HepG2 (cell line): ENCODE measurements at regions not wholly inside any gene's neighbourhood (a gene's known extent, or its start where the extent isn't known, plus 50 kb on each side); places are given as distances from the start of the nearest gene placed in this dataset.

Experiments
- ATAC-seq: fragments of 200-7000 bp; cut with Tn5 transposase; 3 replicates; pipeline ENCODE4 v1.9.1; 2020; ENCODE audit warnings: mild to moderate bottlenecking, moderate library complexity
- BruUV-seq: library from RNA; stranded (reverse); fragments of 400-500 nt; replicated peaks from 2 replicates; lab custom pipeline; 2021; lab: Mats Ljungman, UMichigan
- CTCF ChIA-PET: fragments of 300-600 bp; formaldehyde crosslinking; extraction: SDS; loops from one replicate; lab custom pipeline; 2021; ENCODE audit warnings: low total read pairs, inconsistent platforms, low intra/inter-chr PET ratio; lab: Yijun Ruan, JAX
- POLR2A ChIA-PET: fragments of 350-600 bp; sonication (Branson Sonifier 250); formaldehyde crosslinking; loops from one replicate; lab custom pipeline; 2020; ENCODE audit warnings: antibody characterized with exemption, inconsistent platforms; lab: Yijun Ruan, JAX
- DNase-seq: peaks from one replicate; pipeline ENCODE4 v3.0.0-alpha.2; 2015; ENCODE audit warnings: low spot score
- FAIRE-seq: peaks from 3 replicates; lab custom pipeline; 2011; peaks lifted over from hg19 to GRCh38; lab: Jason Lieb, UNC
- H2AFZ ChIP-seq: one replicate; pipeline ENCODE4 v1.6.1; 2011; ENCODE audit warnings: low read length, inconsistent platforms
- H3K27ac ChIP-seq: fragments of 300-600 bp; 3 replicates; pipeline ENCODE4 v1.8.0; 2011; ENCODE audit warnings: mixed run types, mild to moderate bottlenecking, mixed read lengths, low read length, inconsistent platforms; ENCODE audit not compliant: insufficient read depth; ENCODE audit errors: extremely low read length
- H3K27me3 ChIP-seq, 2 experiments: fragments of 200-600 bp in 1 of 2; 2 replicates in 1 of 2; 3 replicates in 1 of 2; pipeline versions ENCODE4 v1.6.0 to v1.8.0; 2011; ENCODE audit warnings: low read length in 2 of 2, mild to moderate bottlenecking in 2 of 2, moderate library complexity in 2 of 2, inconsistent platforms in 1 of 2; ENCODE audit not compliant: insufficient read depth in 2 of 2, control insufficient read depth in 1 of 2
- H3K36me3 ChIP-seq, 2 experiments: fragments of 200-600 bp in 1 of 2; replicated peaks in 1 of 2; 2 replicates in 1 of 2; 3 replicates in 1 of 2; pipeline versions ENCODE4 v1.5.1 to v1.8.0; 2011; ENCODE audit warnings: low read length in 2 of 2, inconsistent platforms in 1 of 2; ENCODE audit not compliant: insufficient read depth in 2 of 2, control insufficient read depth in 1 of 2
- H3K4me1 ChIP-seq: 2 replicates; pipeline ENCODE4 v1.5.1; 2012; ENCODE audit warnings: low read length, inconsistent platforms; ENCODE audit not compliant: insufficient read depth
- H3K4me2 ChIP-seq: 2 replicates; pipeline ENCODE4 v1.6.0; 2011; ENCODE audit warnings: low read depth, low read length, inconsistent platforms
- H3K4me3 ChIP-seq, 3 experiments: fragments of 200-600 bp in 1 of 3; sonication (generic), shearing (Covaris generic) in 1 of 3; replicated peaks in 1 of 3; 2 replicates each; pipeline ENCODE4 v1.5.1; 2011 to 2016; ENCODE audit warnings: low read length in 3 of 3, inconsistent platforms in 2 of 3, low read depth in 2 of 3, mild to moderate bottlenecking in 2 of 3, control low read depth in 1 of 3, mixed read lengths in 1 of 3; ENCODE audit not compliant: insufficient read depth in 1 of 3
- H3K79me2 ChIP-seq: one replicate; pipeline ENCODE4 v1.6.1; 2011; ENCODE audit warnings: low read length, inconsistent platforms; ENCODE audit not compliant: insufficient read depth
- H3K9ac ChIP-seq: 2 replicates; pipeline ENCODE4 v1.6.0; 2011; ENCODE audit warnings: mild to moderate bottlenecking, low read depth, low read length, inconsistent platforms; ENCODE audit not compliant: insufficient read depth
- H3K9me3 ChIP-seq: 2 replicates; pipeline ENCODE4 v1.5.1; 2012; ENCODE audit warnings: mild to moderate bottlenecking, low read length
- H4K20me1 ChIP-seq: 2 replicates; pipeline ENCODE4 v1.6.0; 2011; ENCODE audit warnings: inconsistent platforms, mild to moderate bottlenecking, low read length, moderate library complexity; ENCODE audit not compliant: insufficient read depth
- HDAC1 ChIP-seq: sonication (generic); formaldehyde crosslinking; IDR thresholded peaks from 2 replicates; pipeline ENCODE4 v1.5.1; 2020; ENCODE audit warnings: mild to moderate bottlenecking, missing genetic modification reagents
- NPAS2 ChIP-seq: sonication (generic); formaldehyde crosslinking; IDR thresholded peaks from 2 replicates; pipeline ENCODE4 v1.8.0; 2022; ENCODE audit warnings: mild to moderate bottlenecking, missing genetic modification reagents, borderline replicate concordance
- PHB2 ChIP-seq: fragments of 450-650 bp; IDR thresholded peaks from 2 replicates; pipeline ENCODE4 v1.6.1; 2018; ENCODE audit not compliant: partially characterized antibody
- SAP130 ChIP-seq: IDR thresholded peaks from 2 replicates; pipeline ENCODE4 v1.6.1; 2016; ENCODE audit warnings: low read depth
- SOX6 ChIP-seq, 2 experiments: fragments of 450-650 bp in 1 of 2; sonication (generic) in 1 of 2; formaldehyde crosslinking in 1 of 2; IDR thresholded peaks; 2 replicates each; pipeline versions ENCODE4 v1.4.0 to v1.6.1; 2017 to 2020; ENCODE audit warnings: antibody characterized with exemption in 1 of 2, mild to moderate bottlenecking in 1 of 2, missing genetic modification reagents in 1 of 2
- TSC22D2 ChIP-seq: sonication (generic); formaldehyde crosslinking; IDR thresholded peaks from 2 replicates; pipeline ENCODE4 v1.5.1; 2020; ENCODE audit warnings: missing genetic modification reagents, mild to moderate bottlenecking, borderline replicate concordance
- YEATS4 ChIP-seq: sonication (generic); formaldehyde crosslinking; IDR thresholded peaks from 2 replicates; pipeline ENCODE4 v1.4.0; 2020; ENCODE audit warnings: missing genetic modification reagents, borderline replicate concordance
- ZFP1 ChIP-seq: IDR thresholded peaks from 2 replicates; pipeline ENCODE4 v1.6.1; 2016
- ZNF777 ChIP-seq: sonication (generic); formaldehyde crosslinking; IDR thresholded peaks from 2 replicates; pipeline ENCODE4 v1.4.0; 2020; ENCODE audit warnings: missing genetic modification reagents
- ZSCAN9 ChIP-seq: IDR thresholded peaks from 2 replicates; pipeline ENCODE4 v1.6.1; 2016; ENCODE audit warnings: borderline replicate concordance
- WGBS: methylation state at CpG from one replicate; pipeline ENCODE4 v1.1.6; 2017; ENCODE audit warnings: low lambda C conversion rate; 5-methylcytosine and 5-hydroxymethylcytosine counted together
- in situ Hi-C: cut with HindIII; loops from 2 replicates; pipeline ENCODE4 v1.10.0; 2017; ENCODE audit warnings: low pct_unique_long_range_greater_than_20kb; ENCODE audit not compliant: extremely low pct_ligation_motif_present
- intact Hi-C: fragments of 100-400 bp; cut with micrococcal nuclease; formaldehyde crosslinking; loops from one replicate; pipeline ENCODE4 v1.10.0; 2022; ENCODE audit not compliant: unreplicated experiment
- TF ChIP-seq, protein P1 (sequence below): sonication (generic); formaldehyde crosslinking; IDR thresholded peaks from 2 replicates; pipeline ENCODE4 v1.5.1; 2020; ENCODE audit warnings: mild to moderate bottlenecking, moderate library complexity, missing genetic modification reagents
- TF ChIP-seq, protein P2 (sequence below): IDR thresholded peaks from 2 replicates; pipeline ENCODE4 v1.6.1; 2016; ENCODE audit warnings: low read depth
- TF ChIP-seq, protein P3 (sequence below): conservative IDR thresholded peaks from 2 replicates; pipeline ENCODE4 v1.6.1; 2018; ENCODE audit warnings: missing genetic modification reagents
- TF ChIP-seq, protein P4 (sequence below): sonication (generic); formaldehyde crosslinking; IDR thresholded peaks from 2 replicates; pipeline ENCODE4 v1.4.0; 2020; ENCODE audit warnings: mild to moderate bottlenecking, missing genetic modification reagents, borderline replicate concordance
- TF ChIP-seq, protein P5 (sequence below): sonication (generic); formaldehyde crosslinking; IDR thresholded peaks from 2 replicates; pipeline ENCODE4 v1.4.0; 2020; ENCODE audit warnings: missing genetic modification reagents, low read depth, mild to moderate bottlenecking, borderline replicate concordance

DNA sequence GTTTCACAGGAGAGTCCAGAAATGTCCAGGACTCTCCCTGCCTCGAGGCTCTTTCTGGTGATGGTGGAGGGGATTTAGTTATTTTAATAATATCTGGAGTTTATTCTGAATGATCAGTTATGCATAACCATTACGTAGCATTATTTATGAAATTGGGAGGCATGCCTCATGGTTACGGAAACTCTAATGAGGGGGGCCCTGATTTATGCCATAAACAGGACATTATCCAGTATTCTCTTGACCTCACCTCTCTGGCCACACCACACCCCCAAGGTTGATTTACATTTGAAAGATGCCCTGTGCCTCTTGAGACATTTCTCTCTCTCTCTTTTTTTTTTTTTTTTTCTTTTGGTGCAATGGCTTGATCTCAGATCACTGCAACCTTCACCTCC lies 268.8 kb downstream of the TFAP2C start:
- no TSS peak for BruUV-seq
- ChIA-PET CTCF (no interaction called here), POLR2A (no interaction called here)
- 15% methylated on average over 3 of the region's 3 CpGs for WGBS
- H3K4me3 ChIP-seq, result no peak overlapping the region
- H3K9ac ChIP-seq, result no peak overlapping the region
- no peak for DNase-seq
- no peak for ATAC-seq
- peaks cover 0 to 10% of the 10 kb centered on the region in 2 experiments; a peak in 3 of 5 replicates for H3K27me3 ChIP-seq
- H3K36me3 ChIP-seq, result no peaks in the 10 kb centered on the region
- intact Hi-C loops (no loop called here), in situ Hi-C loops (no loop called here)
- no peak overlapping the region for H3K4me2 ChIP-seq
- no peak overlapping the region for H2AFZ ChIP-seq
- peaks cover 7% of the 10 kb centered on the region; the same call in 1 of the 2 replicates for H3K4me1 ChIP-seq
- FAIRE-seq, result no peak
- no peak overlapping the region for H3K27ac ChIP-seq
- H3K79me2 ChIP-seq, result no peaks in the 10 kb centered on the region
- 0 out of 2 replicates have a peak, but pooled peaks cover 6% of the 10 kb centered on the region for H3K9me3 ChIP-seq
- H4K20me1 ChIP-seq, result no peaks in the 10 kb centered on the region
- no peak for TF ChIP-seq YEATS4 (CRISPR knock-in tag)
- TF ChIP-seq, protein P1, sequence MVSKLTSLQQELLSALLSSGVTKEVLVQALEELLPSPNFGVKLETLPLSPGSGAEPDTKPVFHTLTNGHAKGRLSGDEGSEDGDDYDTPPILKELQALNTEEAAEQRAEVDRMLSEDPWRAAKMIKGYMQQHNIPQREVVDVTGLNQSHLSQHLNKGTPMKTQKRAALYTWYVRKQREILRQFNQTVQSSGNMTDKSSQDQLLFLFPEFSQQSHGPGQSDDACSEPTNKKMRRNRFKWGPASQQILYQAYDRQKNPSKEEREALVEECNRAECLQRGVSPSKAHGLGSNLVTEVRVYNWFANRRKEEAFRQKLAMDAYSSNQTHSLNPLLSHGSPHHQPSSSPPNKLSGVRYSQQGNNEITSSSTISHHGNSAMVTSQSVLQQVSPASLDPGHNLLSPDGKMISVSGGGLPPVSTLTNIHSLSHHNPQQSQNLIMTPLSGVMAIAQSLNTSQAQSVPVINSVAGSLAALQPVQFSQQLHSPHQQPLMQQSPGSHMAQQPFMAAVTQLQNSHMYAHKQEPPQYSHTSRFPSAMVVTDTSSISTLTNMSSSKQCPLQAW (CRISPR knock-in tag), result no peak
- no peak for TF ChIP-seq TSC22D2 (CRISPR knock-in tag)
- TF ChIP-seq, protein P2, sequence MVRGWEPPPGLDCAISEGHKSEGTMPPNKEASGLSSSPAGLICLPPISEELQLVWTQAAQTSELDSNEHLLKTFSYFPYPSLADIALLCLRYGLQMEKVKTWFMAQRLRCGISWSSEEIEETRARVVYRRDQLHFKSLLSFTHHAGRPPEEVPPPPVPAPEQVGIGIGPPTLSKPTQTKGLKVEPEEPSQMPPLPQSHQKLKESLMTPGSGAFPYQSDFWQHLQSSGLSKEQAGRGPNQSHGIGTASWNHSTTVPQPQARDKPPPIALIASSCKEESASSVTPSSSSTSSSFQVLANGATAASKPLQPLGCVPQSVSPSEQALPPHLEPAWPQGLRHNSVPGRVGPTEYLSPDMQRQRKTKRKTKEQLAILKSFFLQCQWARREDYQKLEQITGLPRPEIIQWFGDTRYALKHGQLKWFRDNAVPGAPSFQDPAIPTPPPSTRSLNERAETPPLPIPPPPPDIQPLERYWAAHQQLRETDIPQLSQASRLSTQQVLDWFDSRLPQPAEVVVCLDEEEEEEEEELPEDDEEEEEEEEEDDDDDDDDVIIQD (CRISPR knock-in tag), result no peak
- no peak for TF ChIP-seq HDAC1 (CRISPR knock-in tag)
- TF ChIP-seq, protein P3, sequence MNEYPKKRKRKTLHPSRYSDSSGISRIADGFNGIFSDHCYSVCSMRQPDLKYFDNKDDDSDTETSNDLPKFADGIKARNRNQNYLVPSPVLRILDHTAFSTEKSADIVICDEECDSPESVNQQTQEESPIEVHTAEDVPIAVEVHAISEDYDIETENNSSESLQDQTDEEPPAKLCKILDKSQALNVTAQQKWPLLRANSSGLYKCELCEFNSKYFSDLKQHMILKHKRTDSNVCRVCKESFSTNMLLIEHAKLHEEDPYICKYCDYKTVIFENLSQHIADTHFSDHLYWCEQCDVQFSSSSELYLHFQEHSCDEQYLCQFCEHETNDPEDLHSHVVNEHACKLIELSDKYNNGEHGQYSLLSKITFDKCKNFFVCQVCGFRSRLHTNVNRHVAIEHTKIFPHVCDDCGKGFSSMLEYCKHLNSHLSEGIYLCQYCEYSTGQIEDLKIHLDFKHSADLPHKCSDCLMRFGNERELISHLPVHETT (CRISPR knock-in tag), result no peak
- TF ChIP-seq PHB2, result no peak
- TF ChIP-seq SOX6 (IDR thresholded peaks at IDR 0.05), result no peak
- no peak for TF ChIP-seq SOX6 (CRISPR knock-in tag; IDR thresholded peaks at IDR 0.05)
- no peak for TF ChIP-seq ZSCAN9
- TF ChIP-seq, protein P4, sequence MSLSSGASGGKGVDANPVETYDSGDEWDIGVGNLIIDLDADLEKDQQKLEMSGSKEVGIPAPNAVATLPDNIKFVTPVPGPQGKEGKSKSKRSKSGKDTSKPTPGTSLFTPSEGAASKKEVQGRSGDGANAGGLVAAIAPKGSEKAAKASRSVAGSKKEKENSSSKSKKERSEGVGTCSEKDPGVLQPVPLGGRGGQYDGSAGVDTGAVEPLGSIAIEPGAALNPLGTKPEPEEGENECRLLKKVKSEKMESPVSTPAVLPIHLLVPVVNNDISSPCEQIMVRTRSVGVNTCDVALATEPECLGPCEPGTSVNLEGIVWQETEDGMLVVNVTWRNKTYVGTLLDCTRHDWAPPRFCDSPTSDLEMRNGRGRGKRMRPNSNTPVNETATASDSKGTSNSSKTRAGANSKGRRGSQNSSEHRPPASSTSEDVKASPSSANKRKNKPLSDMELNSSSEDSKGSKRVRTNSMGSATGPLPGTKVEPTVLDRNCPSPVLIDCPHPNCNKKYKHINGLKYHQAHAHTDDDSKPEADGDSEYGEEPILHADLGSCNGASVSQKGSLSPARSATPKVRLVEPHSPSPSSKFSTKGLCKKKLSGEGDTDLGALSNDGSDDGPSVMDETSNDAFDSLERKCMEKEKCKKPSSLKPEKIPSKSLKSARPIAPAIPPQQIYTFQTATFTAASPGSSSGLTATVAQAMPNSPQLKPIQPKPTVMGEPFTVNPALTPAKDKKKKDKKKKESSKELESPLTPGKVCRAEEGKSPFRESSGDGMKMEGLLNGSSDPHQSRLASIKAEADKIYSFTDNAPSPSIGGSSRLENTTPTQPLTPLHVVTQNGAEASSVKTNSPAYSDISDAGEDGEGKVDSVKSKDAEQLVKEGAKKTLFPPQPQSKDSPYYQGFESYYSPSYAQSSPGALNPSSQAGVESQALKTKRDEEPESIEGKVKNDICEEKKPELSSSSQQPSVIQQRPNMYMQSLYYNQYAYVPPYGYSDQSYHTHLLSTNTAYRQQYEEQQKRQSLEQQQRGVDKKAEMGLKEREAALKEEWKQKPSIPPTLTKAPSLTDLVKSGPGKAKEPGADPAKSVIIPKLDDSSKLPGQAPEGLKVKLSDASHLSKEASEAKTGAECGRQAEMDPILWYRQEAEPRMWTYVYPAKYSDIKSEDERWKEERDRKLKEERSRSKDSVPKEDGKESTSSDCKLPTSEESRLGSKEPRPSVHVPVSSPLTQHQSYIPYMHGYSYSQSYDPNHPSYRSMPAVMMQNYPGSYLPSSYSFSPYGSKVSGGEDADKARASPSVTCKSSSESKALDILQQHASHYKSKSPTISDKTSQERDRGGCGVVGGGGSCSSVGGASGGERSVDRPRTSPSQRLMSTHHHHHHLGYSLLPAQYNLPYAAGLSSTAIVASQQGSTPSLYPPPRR (CRISPR knock-in tag), result no peak
- TF ChIP-seq NPAS2, result no peak
- TF ChIP-seq ZNF777 (CRISPR knock-in tag), result no peak
- TF ChIP-seq ZFP1 (CRISPR knock-in tag), result no peak
- TF ChIP-seq, protein P5, sequence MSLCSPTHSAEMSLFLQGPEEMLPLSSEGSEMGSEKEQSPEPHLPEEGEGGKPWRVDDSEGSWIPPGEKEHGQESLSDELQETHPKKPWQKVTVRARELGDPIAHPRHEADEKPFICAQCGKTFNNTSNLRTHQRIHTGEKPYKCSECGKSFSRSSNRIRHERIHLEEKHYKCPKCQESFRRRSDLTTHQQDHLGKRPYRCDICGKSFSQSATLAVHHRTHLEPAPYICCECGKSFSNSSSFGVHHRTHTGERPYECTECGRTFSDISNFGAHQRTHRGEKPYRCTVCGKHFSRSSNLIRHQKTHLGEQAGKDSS, result no peak
- no peak for TF ChIP-seq SAP130 (CRISPR knock-in tag)
